Hematopoietic multipotent progenitor cell (in vitro differentiated cells): ENCODE measurements at regions not wholly inside any gene's neighbourhood (a gene's known extent, or its start where the extent isn't known, plus 50 kb on each side); places are given as distances from the start of the nearest gene placed in this dataset.

Experiments
- DNase-seq, 3 donors: peaks; one replicate each; pipeline ENCODE4 v3.0.0-alpha.2; 2011 to 2015; ENCODE audit warnings: low read depth in 2 of 3, low spot score in 2 of 3

DNA sequence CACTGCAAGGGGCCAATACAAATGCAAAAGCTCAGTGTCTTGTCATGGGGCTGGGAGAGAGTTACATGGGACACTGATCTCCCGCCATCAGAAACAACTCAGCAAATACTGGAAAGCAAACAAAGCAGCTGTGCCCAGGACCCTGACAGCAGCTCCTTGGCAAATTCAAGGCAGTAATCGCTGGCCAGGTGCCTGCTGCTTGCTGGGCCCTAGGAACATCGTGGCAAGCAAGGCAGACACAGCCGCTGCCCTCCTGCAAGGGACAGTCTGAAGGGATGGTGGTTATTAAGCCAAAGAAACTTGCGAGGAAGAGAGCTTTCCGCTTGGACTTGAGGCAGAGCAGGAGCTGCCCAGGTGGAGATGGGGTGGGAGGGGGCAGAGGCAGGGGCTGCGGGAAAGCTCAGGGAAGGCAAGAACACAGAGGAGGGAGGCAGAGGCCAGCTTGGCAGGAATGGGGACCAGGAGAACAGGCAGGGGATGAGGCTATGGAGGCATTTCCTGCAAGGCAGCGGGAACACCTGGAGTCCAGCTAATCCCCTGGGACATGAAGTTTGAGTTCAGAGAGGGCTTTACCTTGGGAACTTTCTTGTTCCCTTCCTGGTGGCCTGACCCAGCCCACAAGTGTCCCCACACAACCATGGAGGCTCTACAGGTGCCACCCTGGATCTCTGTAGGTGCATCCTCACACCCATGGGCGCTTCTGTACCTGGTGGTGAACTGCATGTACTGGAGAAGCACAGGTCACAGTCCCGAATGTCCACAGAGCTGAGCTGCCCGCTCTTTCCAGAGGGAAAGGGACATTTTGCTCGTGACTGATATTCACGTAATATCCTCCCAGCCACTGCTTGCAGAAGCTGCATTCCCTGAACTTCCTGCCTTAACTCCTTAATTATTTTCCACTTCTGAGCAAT lies 78.7 kb upstream of the ATP2B2 start:
- DNase-seq: no peak

DNA sequence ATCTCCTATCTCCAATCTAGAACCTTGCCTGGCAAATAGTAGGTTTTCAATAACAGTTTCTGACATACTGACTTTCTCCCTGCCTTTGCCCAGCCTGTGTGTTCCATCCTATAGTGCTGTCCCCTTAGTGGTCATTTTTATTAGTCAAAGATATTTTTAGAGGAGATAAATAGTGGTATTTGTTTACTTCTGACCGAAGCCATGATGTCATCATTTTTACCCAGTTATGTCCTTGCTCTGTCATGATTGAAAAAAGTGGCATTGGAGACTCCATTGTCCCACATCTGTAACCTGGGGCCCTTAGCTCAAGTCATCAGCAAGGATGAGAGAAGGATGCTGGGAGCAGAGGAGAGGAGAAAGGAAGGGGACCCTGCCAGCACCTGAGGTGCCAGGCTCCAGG lies 80.6 kb upstream of the ATP2B2 start:
- DNase-seq: no peak

DNA sequence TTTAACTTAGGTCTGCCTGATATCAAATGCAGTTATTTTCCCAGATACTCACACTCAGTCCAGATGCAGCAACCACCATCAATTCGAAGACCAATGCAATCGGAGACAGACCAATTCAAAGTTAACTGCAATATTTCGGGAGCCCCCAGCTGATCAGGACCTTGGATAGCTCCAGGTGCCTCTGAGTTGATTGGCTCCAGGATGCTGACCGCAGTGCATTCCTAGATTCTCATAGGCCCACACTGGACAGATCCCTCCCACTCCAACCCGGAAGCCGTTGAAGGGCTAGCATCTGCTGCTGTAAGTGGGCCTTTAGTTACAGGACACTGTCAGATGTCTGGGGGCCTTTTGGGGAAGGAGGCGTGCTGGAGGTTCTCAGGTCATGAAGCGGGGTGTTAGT lies 89.5 kb upstream of the ATP2B2 start:
- DNase-seq: peak in 2 of 3 donors; percentile 78 to 90

DNA sequence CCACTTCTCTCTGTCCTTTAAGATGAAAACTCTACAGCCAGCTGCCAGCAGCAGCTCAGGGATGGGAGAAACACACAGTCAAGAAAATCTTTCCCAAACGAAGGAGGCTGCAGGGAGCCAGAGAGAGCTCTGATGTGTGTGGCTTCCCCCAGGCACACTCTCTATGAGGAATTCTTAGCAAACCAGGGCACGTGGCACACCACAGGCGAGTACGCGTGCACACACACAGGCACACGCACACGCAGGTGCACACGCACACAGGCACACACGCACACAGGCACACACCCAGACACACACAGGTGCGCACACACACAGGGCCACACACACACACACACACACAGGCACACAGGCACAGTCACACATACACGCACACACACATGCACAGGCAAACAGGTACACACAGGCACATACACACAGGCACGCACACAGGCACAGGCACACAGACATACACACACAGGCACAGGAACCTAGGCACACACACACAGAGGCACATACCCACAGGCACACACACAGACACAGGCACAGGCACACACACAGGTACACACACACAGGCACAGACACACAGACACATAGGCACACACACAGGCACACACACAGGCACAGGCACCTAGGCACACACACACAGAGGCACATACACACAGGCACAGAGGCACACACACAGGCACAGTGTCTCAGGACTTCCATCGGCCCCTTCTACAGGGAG lies 91.5 kb upstream of the ATP2B2 start:
- DNase-seq: no peak

DNA sequence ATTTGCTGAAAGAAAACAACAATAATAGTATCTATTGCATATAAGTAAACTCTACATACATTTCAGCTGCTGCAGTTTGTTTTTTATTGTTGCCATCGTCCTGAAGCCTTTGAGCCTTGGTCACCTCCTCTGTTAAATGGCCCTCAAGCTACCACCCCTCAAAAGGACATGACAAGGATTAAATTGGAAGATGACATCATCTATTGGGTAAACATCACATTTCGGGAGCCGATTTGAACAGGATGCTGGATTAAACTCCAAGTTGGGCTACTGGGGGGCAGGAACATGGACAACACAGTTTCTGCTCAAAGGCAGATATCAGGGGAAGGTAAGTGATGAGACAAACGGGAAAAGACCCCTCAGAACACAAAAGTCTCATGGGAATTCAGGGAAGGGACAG lies 92.3 kb upstream of the ATP2B2 start:
- no peak for DNase-seq

DNA sequence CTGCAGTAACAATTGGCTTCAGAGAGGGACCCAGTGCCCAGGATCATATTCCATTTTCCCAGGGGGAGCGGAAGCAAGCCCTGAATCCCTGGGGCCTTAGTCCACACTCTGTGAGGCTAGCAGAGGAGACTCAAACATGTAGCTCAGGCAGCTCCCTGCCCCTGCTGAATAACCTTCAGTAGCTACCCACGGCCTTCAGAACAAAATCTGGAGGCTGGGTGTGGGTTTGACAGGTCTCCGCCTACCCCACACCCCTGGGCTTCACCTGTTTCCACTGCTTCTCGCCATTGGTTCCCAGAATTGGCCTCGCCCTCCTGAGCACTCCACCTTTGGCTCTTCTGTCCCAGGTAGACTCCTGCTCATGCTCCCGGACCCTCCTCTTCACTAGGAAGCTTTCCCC lies 93.6 kb upstream of the ATP2B2 start:
- no peak for DNase-seq

DNA sequence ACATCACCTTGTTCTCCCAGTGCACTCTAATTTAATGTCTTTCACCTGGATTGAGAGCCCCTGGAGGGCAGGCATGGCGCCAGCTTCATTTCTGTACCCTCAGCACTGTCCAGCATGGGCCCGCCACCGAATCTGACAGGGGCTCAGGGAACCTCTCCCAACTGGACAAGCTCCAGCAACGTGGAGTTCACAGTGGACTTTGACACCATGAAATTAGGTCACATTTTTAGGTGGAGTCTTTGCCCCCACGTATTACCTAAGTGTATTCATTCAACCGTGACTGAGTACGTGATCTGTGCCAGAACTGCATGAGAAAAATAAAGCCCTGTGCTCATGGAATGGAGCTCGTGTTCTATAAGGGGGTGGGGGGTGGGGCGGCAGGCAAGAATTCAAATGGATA lies 94.1 kb upstream of the ATP2B2 start:
- no peak for DNase-seq

DNA sequence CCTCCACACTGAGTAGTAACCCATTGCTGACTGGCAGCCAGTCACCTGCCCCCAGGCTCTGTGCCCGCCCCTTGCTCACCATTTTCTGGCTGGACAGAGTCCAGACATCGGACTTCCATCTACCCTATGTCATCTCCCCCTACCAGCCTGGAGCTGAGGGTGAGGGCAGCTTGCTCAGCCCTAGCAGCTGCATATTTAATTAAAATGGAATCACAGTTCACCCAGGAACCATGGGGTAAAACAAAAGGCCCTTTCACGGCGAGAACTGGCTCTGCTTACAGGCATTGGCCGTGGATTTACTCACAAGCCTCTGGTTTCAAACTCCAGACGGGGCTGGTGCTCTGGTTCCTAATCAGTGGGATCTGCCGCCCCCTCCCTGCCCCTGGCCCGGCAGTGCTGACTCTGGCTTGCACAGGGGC lies 94.9 kb upstream of the ATP2B2 start:
- DNase-seq: no peak

DNA sequence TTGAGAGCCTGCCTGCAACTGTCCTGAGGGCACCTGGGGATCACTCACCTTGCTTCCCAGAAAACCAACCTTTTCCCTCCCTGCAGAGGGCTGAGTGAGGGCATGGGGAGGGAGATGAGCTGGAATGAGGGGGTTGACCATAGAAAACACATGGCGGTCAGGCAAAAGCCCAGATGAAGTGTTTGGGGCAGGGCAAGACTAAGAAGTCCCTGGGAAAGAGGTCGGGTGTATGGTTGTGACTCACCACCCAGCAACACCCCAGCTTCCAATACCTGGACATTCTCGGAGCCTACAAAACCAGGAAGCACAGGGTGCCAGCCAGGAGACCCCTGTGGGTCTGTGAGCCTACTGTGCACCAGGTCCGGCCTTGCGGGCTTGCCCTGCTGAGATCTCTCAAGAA lies 95.3 kb upstream of the ATP2B2 start:
- DNase-seq: no peak

DNA sequence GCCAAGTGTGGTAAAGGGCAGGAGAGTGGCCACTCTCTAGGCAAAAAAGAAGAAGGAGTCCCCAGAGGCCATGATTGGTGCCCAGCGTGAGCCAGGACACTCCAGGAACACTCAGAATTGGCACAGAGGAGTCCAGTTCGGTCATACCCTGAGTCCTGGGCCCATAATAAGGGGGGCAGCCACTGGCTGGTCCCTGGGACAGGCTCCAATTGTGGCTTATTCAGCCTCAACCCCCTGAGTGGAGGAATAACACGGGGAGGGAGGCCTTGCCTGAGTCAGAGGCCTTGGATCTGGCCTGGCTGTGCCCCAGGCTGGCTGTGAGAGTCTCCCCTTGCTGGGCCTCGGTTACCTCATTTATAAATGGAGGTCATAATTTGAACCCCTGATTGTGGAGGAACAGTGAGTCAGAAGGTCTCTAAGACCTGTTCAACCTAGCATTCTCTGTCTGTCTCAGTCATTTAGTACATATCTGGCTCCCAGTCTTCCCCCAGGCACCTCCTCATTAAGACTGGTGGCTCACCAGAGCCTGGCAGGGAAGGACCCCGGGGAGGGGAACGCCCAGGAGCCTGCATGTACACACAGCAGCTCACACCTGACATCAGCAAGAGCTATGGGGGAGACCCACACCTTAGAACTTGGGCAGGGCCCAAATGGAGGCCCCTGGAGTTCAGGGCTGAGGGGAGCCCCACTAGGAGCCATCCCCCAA lies 95.9 kb upstream of the ATP2B2 start:
- DNase-seq: no peak

DNA sequence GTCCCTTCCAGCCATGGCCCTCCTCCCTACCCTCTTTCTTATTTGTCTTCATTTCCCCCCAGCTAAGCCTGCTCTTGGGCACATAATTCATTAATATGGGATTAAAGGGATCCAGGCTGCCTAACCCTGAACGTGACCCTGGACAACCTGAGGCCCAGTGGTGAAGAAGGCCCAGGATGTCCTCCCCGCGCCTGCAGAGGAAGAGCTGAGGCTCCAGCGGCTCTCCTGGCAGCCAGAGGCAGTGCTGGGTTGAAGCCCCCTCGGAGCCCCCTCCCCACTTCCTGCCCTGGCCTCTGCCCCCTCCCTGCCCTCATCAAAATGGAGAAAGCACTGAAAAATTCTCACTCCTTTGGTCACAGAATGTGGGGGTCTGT lies 96.5 kb upstream of the ATP2B2 start:
- DNase-seq: no peak

DNA sequence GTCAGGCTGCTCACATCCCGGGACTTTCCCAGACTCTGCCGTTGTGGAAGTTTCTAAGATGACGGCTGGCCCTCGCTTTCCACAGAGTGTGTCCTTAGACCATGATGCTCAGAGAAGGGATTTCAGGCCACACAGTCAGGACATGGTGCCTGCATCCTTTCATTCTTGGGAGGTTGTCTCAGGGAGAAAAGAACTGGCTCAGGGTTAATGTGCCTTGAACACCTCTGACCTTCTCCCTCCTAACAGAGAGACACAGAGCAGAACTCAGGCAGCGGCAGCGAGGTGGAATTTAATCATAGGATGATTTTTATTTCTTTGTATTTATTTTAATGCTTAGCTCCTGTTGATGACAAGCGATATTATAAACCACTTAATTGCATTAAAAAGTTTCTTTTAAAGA lies 96.9 kb upstream of the ATP2B2 start:
- no peak for DNase-seq

DNA sequence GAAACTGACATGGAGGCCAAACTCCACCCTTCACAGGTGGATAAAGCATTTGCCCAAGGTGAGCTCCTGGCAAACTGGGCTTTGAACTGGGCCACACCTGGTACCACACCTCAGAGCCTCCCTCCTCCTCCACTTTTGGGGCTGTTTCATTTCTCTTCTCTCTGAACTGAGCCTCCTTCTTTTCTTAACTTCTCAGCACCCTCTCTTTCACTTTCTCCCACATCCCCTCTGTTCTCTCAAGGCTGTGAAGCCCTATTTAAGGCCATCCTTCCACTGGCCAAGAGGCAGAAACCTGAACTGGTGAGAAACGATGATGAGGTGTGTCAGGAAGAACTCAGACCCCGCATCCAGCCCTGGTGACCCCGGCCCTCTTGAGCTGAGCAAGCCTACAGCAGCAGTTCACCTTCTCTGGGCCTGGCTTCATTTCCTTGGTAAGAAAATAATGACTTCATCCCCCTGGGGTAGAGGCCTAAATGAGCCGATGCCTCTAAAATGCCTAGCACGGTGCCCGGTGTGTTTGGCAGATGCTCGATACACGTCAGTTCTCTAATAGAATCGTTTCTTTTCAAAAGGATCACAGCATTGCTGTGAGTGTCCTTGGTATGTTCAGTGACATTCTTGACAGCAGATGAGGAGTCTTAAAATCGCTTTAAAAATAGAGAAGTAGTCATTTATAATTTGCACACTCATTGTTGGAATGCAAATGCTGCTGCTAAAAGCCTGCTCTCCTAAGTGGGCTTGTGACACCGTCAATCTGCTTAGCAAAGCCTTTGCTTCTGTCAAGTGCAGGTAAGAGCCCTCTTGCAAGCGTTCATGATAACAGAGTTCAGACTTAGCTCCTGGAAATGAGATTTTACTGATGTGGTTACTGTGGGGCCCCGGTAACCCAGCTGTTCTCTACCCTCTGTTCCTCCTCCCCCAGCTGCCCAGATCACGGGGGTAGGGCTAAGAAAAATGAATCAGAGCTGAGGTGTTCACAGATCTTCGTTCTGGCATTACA lies 97.7 kb upstream of the ATP2B2 start:
- peak; percentile 12 to 64 (median 36) for DNase-seq

DNA sequence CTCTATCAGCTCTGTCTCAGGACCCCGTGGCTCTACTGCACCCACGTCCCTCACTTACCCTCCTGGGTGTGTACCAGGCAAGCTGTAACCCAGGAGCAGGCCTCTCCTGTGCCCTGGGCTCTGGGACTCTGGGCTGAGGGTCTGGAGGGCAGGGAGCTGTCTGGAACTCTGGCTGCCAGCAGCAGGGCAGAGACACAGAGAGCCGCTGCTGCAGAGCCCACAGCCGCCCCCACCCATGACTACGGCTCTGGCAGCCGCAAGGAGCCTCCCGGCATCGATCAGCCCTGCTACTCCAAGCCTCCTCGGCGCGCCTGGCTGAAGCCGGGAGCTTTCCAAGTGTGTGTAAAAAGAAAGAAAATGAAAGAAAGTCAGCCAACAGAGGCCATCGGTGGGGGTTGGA lies 103.7 kb upstream of the ATP2B2 start:
- no peak for DNase-seq

DNA sequence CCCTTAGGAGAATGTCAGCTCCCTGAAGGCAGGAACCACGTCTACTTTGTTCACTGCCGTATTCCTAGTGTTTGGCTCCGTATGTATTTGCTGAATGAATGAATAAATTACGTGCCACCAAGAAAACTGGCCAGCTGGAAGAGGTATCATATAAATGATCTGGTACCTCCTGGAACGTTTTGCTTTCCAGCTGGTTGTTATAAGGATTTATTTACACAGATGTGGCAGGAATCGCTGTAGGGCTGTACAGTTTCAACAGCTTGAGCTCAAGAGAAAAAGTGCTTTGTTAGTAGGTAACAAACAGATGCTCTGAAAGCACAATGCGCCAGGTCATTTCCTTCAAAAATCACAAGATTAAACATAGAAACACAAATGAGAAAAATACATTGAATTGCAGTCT lies 108.8 kb upstream of the ATP2B2 start:
- no peak for DNase-seq

DNA sequence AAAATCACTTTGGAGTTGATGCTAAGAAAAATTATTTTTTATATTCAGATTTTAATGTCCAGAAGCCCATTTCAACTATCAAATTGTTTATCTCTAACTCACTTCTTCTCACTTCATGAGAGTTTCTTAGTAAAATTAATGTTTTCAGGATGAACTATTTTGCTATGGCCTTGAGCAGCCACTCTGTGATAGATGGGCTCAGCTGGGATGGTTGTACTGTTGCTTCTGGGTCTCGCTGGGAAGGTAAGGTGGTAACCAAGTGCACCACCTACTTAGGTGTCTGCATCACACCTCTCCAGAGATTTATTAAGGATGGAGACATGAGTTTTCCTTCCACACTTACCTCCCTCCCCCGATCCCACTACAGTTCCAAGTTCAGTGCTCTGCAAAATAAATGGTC lies 110.3 kb upstream of the ATP2B2 start:
- no peak for DNase-seq

DNA sequence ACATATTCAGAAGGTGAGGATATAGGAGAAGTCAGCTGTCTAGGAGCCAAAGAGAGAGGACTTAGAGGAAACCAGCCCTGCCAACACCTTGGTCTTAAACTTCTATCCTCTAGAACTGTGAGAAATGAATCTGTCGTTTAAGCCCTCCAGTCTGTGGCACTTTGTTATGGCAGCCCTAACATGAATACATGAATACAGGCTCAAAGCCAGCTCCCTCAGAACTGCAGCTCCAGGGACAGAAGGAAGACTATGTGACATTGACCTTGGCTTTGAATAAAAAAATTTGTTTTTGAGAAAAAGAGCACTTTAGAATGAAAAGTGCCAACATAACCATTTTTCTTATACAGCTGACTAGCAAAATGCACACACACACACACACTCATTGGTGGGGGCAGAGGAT lies 110.9 kb upstream of the ATP2B2 start:
- no peak for DNase-seq

DNA sequence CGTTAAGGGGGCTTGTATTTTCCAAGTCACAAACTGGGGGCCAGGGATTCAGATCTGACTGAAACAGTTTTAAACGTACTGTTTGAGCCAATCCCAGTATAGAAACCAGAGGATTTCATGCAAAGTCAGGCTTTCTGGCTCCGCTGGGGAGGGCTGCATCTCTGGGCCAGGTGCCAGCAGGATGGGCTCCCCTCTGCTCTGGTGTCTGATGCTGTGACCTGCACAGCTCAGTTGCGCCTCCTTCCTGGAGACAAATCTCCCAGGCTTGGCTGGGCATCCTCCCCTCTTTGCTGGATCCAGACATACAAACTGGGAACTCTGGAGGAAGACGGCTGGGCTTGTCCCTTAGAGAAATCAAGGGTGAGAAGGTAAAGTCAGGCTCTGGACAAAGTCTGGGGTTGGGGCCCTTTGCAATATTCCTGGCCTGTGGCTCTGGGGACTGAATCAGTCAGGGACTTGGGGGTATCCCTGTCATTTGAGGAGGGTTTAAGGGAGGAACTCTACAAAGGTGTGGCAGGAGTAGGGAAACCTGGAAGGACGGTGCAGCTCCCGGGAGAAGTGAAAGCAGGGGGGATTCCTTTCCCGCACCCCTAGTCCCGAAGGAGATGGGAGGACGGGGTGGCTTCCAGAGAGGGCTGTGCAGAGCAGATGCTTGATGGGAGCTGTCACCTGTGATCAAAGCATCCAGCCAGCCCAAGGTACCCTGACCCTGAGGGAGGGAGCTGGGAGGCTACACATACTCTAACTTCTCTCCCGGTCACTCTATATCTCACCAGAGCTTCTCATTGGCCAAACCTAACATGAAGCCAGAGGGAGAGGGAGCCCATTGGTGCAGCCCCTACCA lies 114.8 kb upstream of the ATP2B2 start:
- DNase-seq: no peak

DNA sequence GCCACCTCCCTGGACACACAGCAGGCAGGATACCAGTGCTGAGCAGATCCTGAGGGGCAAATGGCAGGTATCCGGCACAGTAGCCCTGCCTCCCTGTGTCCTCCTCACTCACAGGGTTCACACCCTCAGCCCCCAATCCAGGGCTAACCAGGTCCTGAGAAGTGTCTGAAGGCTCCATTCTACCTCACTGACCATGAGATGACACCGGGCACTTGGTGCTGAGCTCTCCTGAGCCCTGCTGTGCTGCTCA lies 115.4 kb upstream of the ATP2B2 start:
- DNase-seq: no peak
